Ovary (tissue), 3 donors: ENCODE measurements at regions not wholly inside any gene's neighbourhood (a gene's known extent, or its start where the extent isn't known, plus 50 kb on each side); places are given as distances from the start of the nearest gene placed in this dataset.

ENCODE experiments used
- CTCF ChIP-seq, 3 donors: fragments of 450-650 bp in 2 of 3; fragments of 200-600 bp in 1 of 3; IDR thresholded peaks; one replicate each; pipeline versions ENCODE4 v1.5.1 to v1.8.0; 2016 to 2022; ENCODE audit warnings: antibody characterized with exemption in 3 of 3, mild to moderate bottlenecking in 1 of 3
- POLR2A ChIP-seq: fragments of 450-650 bp; IDR thresholded peaks from one replicate; pipeline ENCODE4 v1.6.1; 2017; ENCODE audit warnings: antibody characterized with exemption, mild to moderate bottlenecking, moderate library complexity
- donor health status: DM: no; HTN: no; CAD: no.

- no peak for TF ChIP-seq CTCF (IDR thresholded peaks at IDR 0.05)
- no peak for TF ChIP-seq POLR2A
Measured at GRCh38 chr16:73616166-73616753, 568.3 kb upstream of the ZFHX3 start.
